ENCODE measurements at regions not wholly inside any gene's neighbourhood (a gene's known extent, or its start where the extent isn't known, plus 50 kb on each side); places are given as distances from the start of the nearest gene placed in this dataset.

GRCh38 chr21:27114111-27114510 is 147.2 kb upstream of the ADAMTS5 start:
- no peak for TF ChIP-seq CTCF (IDR thresholded peaks at IDR 0.05; ENCODE audit: insufficient read depth, missing control alignments)
- FAIRE-seq (no peak), DNase-seq (ENCODE audit: insufficient read length, low spot score) (no peak)

- TF ChIP-seq CTCF (IDR thresholded peaks at IDR 0.05; ENCODE audit: insufficient read depth, missing control alignments), result no peak
- no peak for FAIRE-seq
- DNase-seq (ENCODE audit: insufficient read length, low spot score), result no peak
Measured at GRCh38 chr21:27112186-27112585, 145.3 kb upstream of the ADAMTS5 start.

GRCh38 chr21:27110956-27111355 is 144.1 kb upstream of the ADAMTS5 start:
- no peak for TF ChIP-seq CTCF (IDR thresholded peaks at IDR 0.05; ENCODE audit: insufficient read depth, missing control alignments)
- DNase-seq (ENCODE audit: insufficient read length, low spot score) (no peak), FAIRE-seq (no peak)

- TF ChIP-seq CTCF (IDR thresholded peaks at IDR 0.05; ENCODE audit: insufficient read depth, missing control alignments), result no peak
- DNase-seq (ENCODE audit: insufficient read length, low spot score), result no peak
- no peak for FAIRE-seq
Measured at GRCh38 chr21:27108701-27109100, 141.8 kb upstream of the ADAMTS5 start.

GRCh38 chr21:27108228-27108627 is 141.3 kb upstream of the ADAMTS5 start:
- FAIRE-seq, result no peak

GRCh38 chr21:27104846-27105431 is 138.1 kb upstream of the ADAMTS5 start:
- TF ChIP-seq CTCF (IDR thresholded peaks at IDR 0.05; ENCODE audit: insufficient read depth, missing control alignments), result no peak
- DNase-seq (ENCODE audit: insufficient read length, low spot score) (no peak), FAIRE-seq (no peak)

More at GRCh38 chr21:27108228-27108627, 141.3 kb upstream of the ADAMTS5 start:
- no peak for TF ChIP-seq CTCF (IDR thresholded peaks at IDR 0.05; ENCODE audit: insufficient read depth, missing control alignments)
- no peak for DNase-seq (ENCODE audit: insufficient read length, low spot score)

GRCh38 chr21:27103768-27104167 is 136.9 kb upstream of the ADAMTS5 start:
- no peak for TF ChIP-seq CTCF (IDR thresholded peaks at IDR 0.05; ENCODE audit: insufficient read depth, missing control alignments)
- DNase-seq (ENCODE audit: insufficient read length, low spot score) (no peak), FAIRE-seq (no peak)

Measured in D721Med (cell line).